Suprapubic skin (tissue), 3 donors: ENCODE measurements at regions not wholly inside any gene's neighbourhood (a gene's known extent, or its start where the extent isn't known, plus 50 kb on each side); places are given as distances from the start of the nearest gene placed in this dataset.

ENCODE experiments used
- CTCF ChIP-seq, 2 donors: fragments of 200-600 bp in 1 of 2; fragments of 450-650 bp in 1 of 2; sonication (generic) in 1 of 2; IDR thresholded peaks; one replicate each; pipeline ENCODE4 v1.5.1; 2016 to 2019; ENCODE audit warnings: antibody characterized with exemption in 2 of 2, mild to moderate bottlenecking in 1 of 2, moderate library complexity in 1 of 2
- EP300 ChIP-seq: sonication (generic); formaldehyde crosslinking; IDR thresholded peaks from one replicate; pipeline ENCODE4 v1.6.1; 2017; ENCODE audit warnings: antibody characterized with exemption
- POLR2A ChIP-seq, 2 donors: fragments of 450-650 bp; IDR thresholded peaks; one replicate each; pipeline ENCODE4 v1.6.1; 2017; ENCODE audit warnings: antibody characterized with exemption in 2 of 2, mild to moderate bottlenecking in 2 of 2, moderate library complexity in 2 of 2

GRCh38 chr14:104286086-104286485 lies 147.7 kb downstream of the KIF26A start:
- TF ChIP-seq CTCF (IDR thresholded peaks at IDR 0.05) (no peak), POLR2A (IDR thresholded peaks at IDR 0.05) (no peak), EP300 (no peak)
